GM19328 (cell line): ENCODE measurements at regions not wholly inside any gene's neighbourhood (a gene's known extent, or its start where the extent isn't known, plus 50 kb on each side); places are given as distances from the start of the nearest gene placed in this dataset.
"Not testable (repeated sequence)": the region's sequence is repeated elsewhere in the genome, so short reads cannot be mapped to it uniquely, and the experiment has no call there.

Experiments used
- ATAC-seq: cut with Tn5 transposase; IDR thresholded peaks from one replicate; pipeline ENCODE4 v1.9.1; 2021; ENCODE audit warnings: mild to moderate bottlenecking, moderate library complexity; ENCODE audit not compliant: unreplicated experiment

GRCh38 chr16:76713191-76713590 is 436.0 kb downstream of the CNTNAP4 start:
- ATAC-seq = no peak

DNA sequence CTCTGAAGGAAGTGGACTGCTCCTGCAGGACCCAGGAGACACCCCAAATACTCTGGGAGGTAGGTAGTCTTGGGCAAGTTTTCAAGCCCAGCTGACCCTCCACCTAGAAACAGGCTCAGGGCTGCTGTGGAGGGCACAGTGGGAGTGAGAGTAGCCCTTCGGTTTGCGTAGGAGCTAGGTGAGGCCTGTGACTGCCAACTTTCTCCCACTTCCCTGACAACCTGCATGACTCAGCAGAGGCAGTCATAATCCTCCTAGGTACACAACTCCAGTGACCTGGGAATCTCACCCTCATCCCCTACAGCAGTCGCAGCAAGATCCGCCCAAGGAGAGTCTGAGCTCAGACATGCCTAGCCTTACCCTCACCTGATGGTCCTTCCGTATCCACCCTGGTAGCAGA is 439.1 kb downstream of the CNTNAP4 start:
- ATAC-seq = not testable (repeated sequence)

GRCh38 chr16:76724181-76724580 is 447.0 kb downstream of the CNTNAP4 start:
- ATAC-seq = no peak

DNA sequence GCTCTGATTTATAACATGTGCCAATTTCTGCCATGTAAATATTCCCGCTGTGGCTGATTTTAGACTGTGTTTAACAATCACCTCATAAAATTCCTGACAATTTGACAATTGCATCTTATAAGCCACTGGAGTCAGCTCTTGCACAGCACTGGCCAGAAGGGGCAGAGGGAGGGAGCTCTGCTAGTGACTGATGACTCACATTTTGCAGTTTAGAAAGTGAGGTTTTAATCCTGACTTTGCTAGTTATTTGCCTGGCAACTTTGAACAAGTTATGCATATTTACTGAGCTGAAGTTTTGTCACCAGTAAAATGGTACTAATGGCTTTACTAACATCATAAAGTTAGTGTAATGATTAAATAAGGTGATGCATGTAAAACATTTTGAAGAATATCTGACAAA is 452.3 kb downstream of the CNTNAP4 start:
- ATAC-seq = no peak

- no peak for ATAC-seq
Observed at GRCh38 chr16:76732894-76733293, 455.7 kb downstream of the CNTNAP4 start.

DNA sequence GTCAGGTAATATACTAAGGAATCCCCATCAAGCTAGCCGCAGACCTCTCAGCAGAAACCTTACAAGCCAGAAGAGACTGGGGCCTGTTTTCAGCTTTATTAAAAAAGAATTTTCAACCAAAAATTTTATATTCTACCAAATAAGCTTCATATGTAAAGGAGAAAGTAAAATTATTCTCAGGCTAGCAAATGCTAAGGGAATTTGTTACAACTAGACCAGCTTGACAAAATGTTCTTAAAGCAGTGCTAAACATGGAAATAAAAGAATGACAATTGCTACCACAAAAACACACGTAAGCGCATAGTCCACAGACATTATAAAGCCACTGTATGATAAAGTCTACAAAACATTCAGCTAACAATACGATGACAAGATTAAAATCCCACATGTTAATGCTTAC is 449.4 kb upstream of the MON1B start:
- no peak for ATAC-seq

DNA sequence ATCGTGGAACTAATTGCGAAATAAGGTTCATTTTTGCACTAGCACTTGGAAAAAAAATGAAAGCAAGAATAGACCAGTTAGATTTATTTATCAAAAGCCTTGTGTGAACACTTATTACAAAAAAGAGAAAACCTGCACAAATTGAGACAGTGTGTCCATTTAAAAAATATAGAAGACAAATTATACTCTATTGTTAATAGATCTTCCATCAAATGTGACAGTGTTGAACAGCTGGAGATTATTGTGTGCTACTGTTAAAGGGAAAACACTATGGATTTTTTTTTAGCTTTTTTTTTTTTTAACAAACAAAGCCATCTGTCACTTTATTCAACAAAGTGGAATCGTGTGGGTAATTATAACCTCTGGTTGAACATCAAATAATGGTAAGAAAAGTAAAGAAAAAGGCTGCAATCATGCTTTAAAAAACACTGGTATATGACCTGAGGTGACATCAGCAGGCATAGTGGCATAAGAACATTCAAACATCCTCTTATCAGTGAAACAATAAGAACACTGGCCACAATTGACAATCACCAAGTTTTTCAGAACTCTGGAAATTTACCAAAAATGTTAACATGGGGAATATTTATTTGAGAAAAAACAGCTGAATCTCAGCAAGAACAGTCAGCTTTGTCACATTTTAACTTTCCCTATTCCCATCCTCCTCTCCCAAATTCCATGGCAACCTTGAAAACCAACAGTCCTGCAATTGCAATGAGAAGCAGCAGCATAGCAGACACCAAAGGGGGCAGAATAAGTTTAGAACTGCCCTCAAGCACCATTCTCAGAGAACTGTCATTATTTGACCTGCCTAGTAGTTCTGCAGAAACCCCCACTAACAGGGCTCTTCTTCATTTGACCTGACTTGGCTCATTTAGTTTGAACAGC is 442.3 kb upstream of the MON1B start:
- no peak for ATAC-seq

DNA sequence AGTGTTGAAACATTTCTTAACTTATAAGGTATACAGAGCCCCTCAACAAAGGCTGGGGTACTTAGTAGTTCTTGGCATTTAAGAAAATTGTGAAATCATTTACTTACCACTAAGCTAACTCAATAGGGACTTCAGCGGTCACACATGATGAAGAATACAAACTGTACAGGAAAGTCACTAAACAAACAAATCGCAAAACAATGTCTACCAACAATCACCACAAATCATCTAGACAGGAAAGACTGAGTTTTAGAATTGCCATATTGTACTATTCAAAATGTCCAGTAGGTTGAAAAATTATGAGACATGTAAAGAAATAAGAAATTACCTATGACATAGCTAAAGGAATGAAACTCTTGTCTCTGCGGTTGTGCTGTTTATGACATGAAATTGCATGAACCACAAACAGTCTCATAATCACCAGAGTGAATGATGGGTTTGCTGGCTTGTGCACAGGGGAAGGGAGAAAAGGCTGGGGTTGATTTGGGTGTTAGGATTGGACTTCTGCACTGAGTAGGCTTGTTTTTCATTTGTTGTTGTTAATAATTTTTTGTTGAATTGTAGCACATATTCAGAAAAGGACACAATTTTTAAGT is 441.1 kb upstream of the MON1B start:
- no peak for ATAC-seq

GRCh38 chr16:76755496-76755895 is 435.5 kb upstream of the MON1B start:
- no peak for ATAC-seq

GRCh38 chr16:76756423-76756822 is 434.6 kb upstream of the MON1B start:
- no peak for ATAC-seq

DNA sequence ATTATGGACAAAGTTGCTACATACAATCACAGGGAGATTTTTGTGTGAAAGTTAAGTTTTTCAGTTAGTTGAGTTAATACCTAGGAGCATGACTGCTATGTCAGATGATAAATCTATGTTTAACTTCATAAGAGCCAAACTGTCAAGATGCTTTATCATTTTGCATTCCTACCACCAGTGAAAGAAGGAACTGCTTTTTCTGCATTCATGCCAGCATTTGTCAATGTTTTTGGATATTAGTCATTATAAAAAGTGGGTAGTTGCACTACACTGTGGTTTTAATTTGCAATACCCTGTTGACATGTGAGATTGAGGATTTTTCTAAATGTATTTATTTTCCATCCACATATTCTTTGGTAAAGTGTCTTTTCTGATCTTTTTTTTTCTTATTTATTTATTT is 434.0 kb upstream of the MON1B start:
- ATAC-seq = no peak

GRCh38 chr16:76766538-76766937 is 424.5 kb upstream of the MON1B start:
- no peak for ATAC-seq

DNA sequence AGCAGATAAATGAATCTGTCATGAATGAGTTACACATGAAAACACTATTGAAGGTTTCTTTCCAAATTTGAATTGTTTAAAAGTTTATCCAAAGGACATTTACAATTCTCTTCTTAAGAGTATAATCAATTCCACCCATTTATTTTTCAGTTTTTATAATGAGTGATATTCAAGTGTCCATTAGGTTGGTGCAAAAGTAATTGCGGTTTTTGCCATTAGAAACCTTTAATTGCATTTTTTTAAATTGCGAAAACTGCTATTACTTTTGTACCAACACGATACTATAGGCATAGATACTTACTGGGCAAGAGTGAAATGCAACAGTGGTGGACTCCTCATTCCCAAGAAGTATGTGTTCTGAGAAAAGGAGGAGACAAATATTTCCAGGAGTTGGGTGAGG is 422.7 kb upstream of the MON1B start:
- ATAC-seq = no peak

GRCh38 chr16:76768948-76769347 is 422.0 kb upstream of the MON1B start:
- ATAC-seq = no peak

DNA sequence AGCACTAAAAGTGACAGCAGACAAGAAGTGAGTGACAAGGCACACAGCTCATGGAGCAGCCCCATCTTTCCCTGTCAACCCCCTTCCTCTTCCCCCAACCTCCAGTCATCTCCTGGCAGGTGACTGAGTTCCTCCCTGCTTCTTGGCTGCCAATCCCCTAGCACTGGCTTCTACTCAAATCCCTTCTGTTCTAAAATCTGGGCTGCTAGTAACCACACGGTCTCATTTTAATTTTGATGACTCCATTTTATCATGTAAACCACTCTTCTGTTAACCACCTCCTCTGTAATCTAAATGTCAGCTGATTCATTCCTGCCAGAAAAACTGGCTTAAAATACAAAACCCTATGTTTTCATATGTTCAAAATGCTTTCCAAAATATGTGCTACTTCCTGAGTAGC is 419.8 kb upstream of the MON1B start:
- no peak for ATAC-seq

- ATAC-seq = no peak
Observed at GRCh38 chr16:76777721-76778465, 413.1 kb upstream of the MON1B start.

GRCh38 chr16:76780556-76780955 is 410.4 kb upstream of the MON1B start:
- no peak for ATAC-seq

DNA sequence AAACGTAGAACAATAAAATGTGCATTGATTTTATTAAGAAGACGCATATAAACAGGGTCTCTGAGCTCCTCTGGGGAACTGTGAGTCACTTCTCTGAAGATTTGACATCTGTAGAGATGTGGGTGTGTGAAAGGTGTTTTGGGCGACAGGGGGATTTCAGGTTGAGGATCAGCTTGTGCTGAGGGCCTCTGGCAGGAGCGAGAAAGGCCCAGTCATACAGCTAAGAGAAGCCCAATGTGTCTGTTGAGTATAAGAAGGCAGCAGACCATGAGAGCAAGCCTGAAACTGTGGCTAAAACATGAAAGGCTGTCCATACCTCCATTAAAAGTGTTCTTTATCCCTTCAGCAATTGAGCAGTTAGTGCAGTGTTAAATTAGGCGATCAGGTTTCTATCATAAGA is 406.5 kb upstream of the MON1B start:
- no peak for ATAC-seq

DNA sequence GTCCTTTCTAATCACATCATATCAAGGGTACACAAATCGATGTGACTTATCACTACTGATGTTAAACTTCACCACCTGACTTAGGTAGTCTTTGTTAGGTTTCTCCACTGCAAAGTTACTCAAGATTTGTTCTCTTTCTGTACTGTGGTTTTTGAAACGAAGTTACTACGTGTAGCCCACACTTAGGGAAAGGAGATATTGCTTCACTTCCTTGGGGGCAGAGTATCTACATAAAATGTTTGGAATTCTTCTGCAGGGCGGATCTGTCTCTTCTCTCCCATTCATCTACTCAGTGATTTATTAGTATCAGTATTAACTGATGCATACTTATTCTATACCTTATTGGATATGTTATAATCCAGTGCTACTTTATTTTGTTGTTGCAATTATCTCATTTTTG is 403.6 kb upstream of the MON1B start:
- no peak for ATAC-seq

GRCh38 chr16:76791151-76791550 is 399.8 kb upstream of the MON1B start:
- ATAC-seq = no peak

DNA sequence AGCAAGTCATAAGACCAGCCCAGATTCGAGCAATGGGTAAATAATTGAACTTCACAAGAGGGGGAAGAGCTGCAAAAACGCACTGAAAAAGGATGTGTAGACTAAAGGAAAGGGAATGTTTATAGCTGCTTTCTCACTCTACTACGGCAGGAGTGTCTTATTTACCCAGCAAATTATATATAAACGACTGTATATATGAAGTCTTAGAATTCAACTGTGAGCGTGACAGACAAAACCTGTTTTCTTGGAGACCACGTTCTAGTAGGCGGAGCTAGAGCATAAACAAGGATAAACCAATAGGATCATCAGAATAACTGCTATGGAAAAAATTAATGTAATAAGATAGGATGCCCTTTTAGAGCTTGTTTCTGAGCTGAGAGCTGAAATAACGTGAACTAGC is 394.6 kb upstream of the MON1B start:
- ATAC-seq = no peak

DNA sequence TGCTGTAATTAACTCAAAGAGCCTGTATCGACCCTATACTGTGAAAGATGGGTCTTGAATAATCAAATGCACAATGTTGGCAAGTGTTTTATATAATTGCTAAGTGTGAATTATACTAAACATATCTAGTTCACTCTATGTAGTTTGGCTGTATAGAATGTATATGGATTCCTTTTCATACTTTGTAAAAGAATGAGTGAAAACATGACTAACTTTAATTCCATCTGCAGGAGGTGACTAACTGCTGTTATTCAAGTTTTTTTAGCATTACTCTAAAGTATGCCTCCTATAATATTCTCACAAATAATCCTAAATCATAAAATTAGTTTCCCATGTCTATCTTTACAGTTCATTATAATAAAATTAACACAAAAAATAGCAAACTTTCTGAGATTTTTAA is 394.0 kb upstream of the MON1B start:
- ATAC-seq = no peak
